ENCODE measurements at regions not wholly inside any gene's neighbourhood (a gene's known extent, or its start where the extent isn't known, plus 50 kb on each side); places are given as distances from the start of the nearest gene placed in this dataset.

GRCh38 chr4:130851107-130851506 lies 1755.2 kb downstream of the C4orf33 start:
- H3K36me3 ChIP-seq (ENCODE audit: control insufficient read depth in 4 of 4, insufficient read depth in 3 of 4, low read depth in 1 of 4, low read length in 3 of 4): no peaks in the 10 kb centered on the region
- DNase-seq (ENCODE audit: low spot score): no peak
- H3K27me3 ChIP-seq (ENCODE audit: control insufficient read depth in 4 of 4, insufficient read depth in 4 of 4, low read length in 3 of 4): no peaks in the 10 kb centered on the region
- 47% methylated on average over 2 of the region's 2 CpGs for WGBS
- H3K27ac ChIP-seq (ENCODE audit: low read depth in 1 of 2, low read length in 2 of 2): no peak overlapping the region
- H3K9me3 ChIP-seq (ENCODE audit: control insufficient read depth in 4 of 4, low read length in 3 of 4): no peaks in the 10 kb centered on the region
- peaks cover 0 to 11% (median 1%) of the 10 kb centered on the region in 4 donors for H3K4me1 ChIP-seq (ENCODE audit: control insufficient read depth in 4 of 4, insufficient read depth in 4 of 4, low read length in 3 of 4)
- no peak overlapping the region for H3K9ac ChIP-seq (ENCODE audit: low read depth in 1 of 2, low read length in 2 of 2)
- TF ChIP-seq HNF4A (conservative IDR thresholded peaks at IDR 0.05) (peak in 1 of 2 donors; percentile 9), RXRA (IDR thresholded peaks at IDR 0.05) (no peak), SP1 (IDR thresholded peaks at IDR 0.05) (no peak), ATF3 (IDR thresholded peaks at IDR 0.05) (no peak)
- H3K4me3 ChIP-seq (ENCODE audit: low read depth in 1 of 3, low read length in 3 of 3): no peak overlapping the region

GRCh38 chr4:130851932-130852331 lies 1756.0 kb downstream of the C4orf33 start:
- Histone ChIP-seq H3K27ac (ENCODE audit: low read depth in 1 of 2, low read length in 2 of 2) (no peak overlapping the region), H3K4me1 (ENCODE audit: control insufficient read depth in 4 of 4, insufficient read depth in 4 of 4, low read length in 3 of 4) (peaks cover 0 to 11% (median 1%) of the 10 kb centered on the region in 4 donors), H3K9ac (ENCODE audit: low read depth in 1 of 2, low read length in 2 of 2) (no peak overlapping the region), H3K27me3 (ENCODE audit: control insufficient read depth in 4 of 4, insufficient read depth in 4 of 4, low read length in 3 of 4) (no peaks in the 10 kb centered on the region), H3K36me3 (ENCODE audit: control insufficient read depth in 4 of 4, insufficient read depth in 3 of 4, low read depth in 1 of 4, low read length in 3 of 4) (no peaks in the 10 kb centered on the region), H3K9me3 (ENCODE audit: control insufficient read depth in 4 of 4, low read length in 3 of 4) (no peaks in the 10 kb centered on the region), H3K4me3 (ENCODE audit: low read depth in 1 of 3, low read length in 3 of 3) (no peak overlapping the region)
- no peak for DNase-seq (ENCODE audit: low spot score)
- WGBS: 68% methylated on average over 3 of the region's 3 CpGs
- TF ChIP-seq RXRA (IDR thresholded peaks at IDR 0.05): no peak
- no peak for TF ChIP-seq SP1 (IDR thresholded peaks at IDR 0.05)
- TF ChIP-seq RAD21 (IDR thresholded peaks at IDR 0.05): no peak
- TF ChIP-seq TAF1 (conservative IDR thresholded peaks at IDR 0.05): no peak
- no peak for TF ChIP-seq JUND (IDR thresholded peaks at IDR 0.05)
- no peak for TF ChIP-seq GABPA (IDR thresholded peaks at IDR 0.05 in 1 of 2, conservative IDR thresholded peaks at IDR 0.05 in 1 of 2)
- no peak for TF ChIP-seq CTCF (IDR thresholded peaks at IDR 0.05; ENCODE audit: low read depth, low read length, missing input control)
- no peak for TF ChIP-seq FOXA2 (IDR thresholded peaks at IDR 0.05)
- TF ChIP-seq HNF4A (conservative IDR thresholded peaks at IDR 0.05): no peak
- no peak for TF ChIP-seq EGR1 (IDR thresholded peaks at IDR 0.05; ENCODE audit: low read depth in 2 of 2)

GRCh38 chr4:130855533-130855932 lies 1759.6 kb downstream of the C4orf33 start:
- Histone ChIP-seq H3K9me3 (ENCODE audit: control insufficient read depth in 4 of 4, low read length in 3 of 4) (no peaks in the 10 kb centered on the region), H3K36me3 (ENCODE audit: control insufficient read depth in 4 of 4, insufficient read depth in 3 of 4, low read depth in 1 of 4, low read length in 3 of 4) (no peaks in the 10 kb centered on the region), H3K4me3 (ENCODE audit: low read depth in 1 of 3, low read length in 3 of 3) (no peak overlapping the region), H3K9ac (ENCODE audit: low read depth in 1 of 2, low read length in 2 of 2) (no peak overlapping the region), H3K4me1 (ENCODE audit: control insufficient read depth in 4 of 4, insufficient read depth in 4 of 4, low read length in 3 of 4) (peaks cover 0 to 5% (median 1%) of the 10 kb centered on the region in 4 donors), H3K27ac (ENCODE audit: low read depth in 1 of 2, low read length in 2 of 2) (no peak overlapping the region), H3K27me3 (ENCODE audit: control insufficient read depth in 4 of 4, insufficient read depth in 4 of 4, low read length in 3 of 4) (no peaks in the 10 kb centered on the region)
- TF ChIP-seq FOXA1 (IDR thresholded peaks at IDR 0.05) (no peak), JUND (IDR thresholded peaks at IDR 0.05) (no peak), ZBTB33 (IDR thresholded peaks at IDR 0.05) (no peak), EGR1 (IDR thresholded peaks at IDR 0.05; ENCODE audit: low read depth in 2 of 2) (no peak), HNF4A (conservative IDR thresholded peaks at IDR 0.05) (no peak), NR2F2 (IDR thresholded peaks at IDR 0.05) (no peak), YY1 (IDR thresholded peaks at IDR 0.05) (no peak), SP1 (IDR thresholded peaks at IDR 0.05) (no peak), RXRA (IDR thresholded peaks at IDR 0.05) (no peak), RAD21 (IDR thresholded peaks at IDR 0.05) (no peak), HNF4G (IDR thresholded peaks at IDR 0.05) (no peak), TAF1 (conservative IDR thresholded peaks at IDR 0.05) (no peak), REST (IDR thresholded peaks at IDR 0.05) (no peak), FOXA2 (IDR thresholded peaks at IDR 0.05) (no peak)
- DNase-seq (ENCODE audit: low spot score): no peak
- 73% methylated on average over 3 of the region's 3 CpGs for WGBS
